Loucy (cell line): ENCODE measurements at regions not wholly inside any gene's neighbourhood (a gene's known extent, or its start where the extent isn't known, plus 50 kb on each side); places are given as distances from the start of the nearest gene placed in this dataset.

Experiments used
- H2AFZ ChIP-seq: fragments of 200-600 bp; sonication (generic); 2 replicates; pipeline ENCODE4 v1.6.0; 2016; ENCODE audit warnings: antibody characterized with exemption, mild to moderate bottlenecking, low read length, moderate library complexity
- H3F3A ChIP-seq: fragments of 200-600 bp; 2 replicates; pipeline ENCODE4 v1.6.0; 2016; ENCODE audit warnings: antibody characterized with exemption, low read depth, mild to moderate bottlenecking
- H3K27me3 ChIP-seq: fragments of 200-600 bp; sonication (generic); 2 replicates; pipeline ENCODE4 v1.6.1; 2014; ENCODE audit warnings: low read length, mild to moderate bottlenecking; ENCODE audit not compliant: insufficient read depth, poor library complexity, severe bottlenecking
- H3K36me3 ChIP-seq: fragments of 200-600 bp; sonication (generic); 2 replicates; pipeline ENCODE4 v1.6.1; 2016; ENCODE audit warnings: low read length; ENCODE audit not compliant: insufficient read depth
- H3K4me1 ChIP-seq: fragments of 200-600 bp; sonication (generic); 2 replicates; pipeline ENCODE4 v1.5.1; 2014; ENCODE audit warnings: low read length, mild to moderate bottlenecking; ENCODE audit not compliant: insufficient read depth, poor library complexity, severe bottlenecking
- H3K4me2 ChIP-seq: fragments of 200-600 bp; sonication (generic); 2 replicates; pipeline ENCODE4 v1.6.0; 2014; ENCODE audit warnings: antibody characterized with exemption, low read length, low read depth, mild to moderate bottlenecking; ENCODE audit not compliant: poor library complexity, severe bottlenecking
- H3K4me3 ChIP-seq: fragments of 200-600 bp; sonication (generic); 2 replicates; pipeline ENCODE4 v1.5.1; 2014; ENCODE audit warnings: low read length, mild to moderate bottlenecking, mixed read lengths; ENCODE audit not compliant: poor library complexity, severe bottlenecking
- H3K79me2 ChIP-seq: fragments of 200-600 bp; sonication (generic); 2 replicates; pipeline ENCODE4 v1.6.1; 2014; ENCODE audit warnings: low read length; ENCODE audit not compliant: insufficient read depth
- H3K9ac ChIP-seq: fragments of 200-600 bp; sonication (generic); 2 replicates; pipeline ENCODE4 v1.6.0; 2014; ENCODE audit warnings: mild to moderate bottlenecking, low read depth, low read length, moderate library complexity; ENCODE audit not compliant: poor library complexity, severe bottlenecking
- H3K9me2 ChIP-seq: fragments of 200-600 bp; sonication (generic); replicated peaks from 2 replicates; pipeline ENCODE4 v1.6.1; 2016; ENCODE audit warnings: low read depth, low read length, mixed read lengths
- H3K9me3 ChIP-seq: fragments of 200-600 bp; sonication (generic); 2 replicates; pipeline ENCODE4 v1.6.1; 2014; ENCODE audit warnings: mild to moderate bottlenecking, antibody characterized with exemption, low read length, low read depth; ENCODE audit not compliant: insufficient read depth
- H4K20me1 ChIP-seq: fragments of 200-600 bp; sonication (generic); 2 replicates; pipeline ENCODE4 v1.6.0; 2014; ENCODE audit warnings: antibody characterized with exemption, low read length, mild to moderate bottlenecking; ENCODE audit not compliant: insufficient read depth, poor library complexity, severe bottlenecking
- EZH2phosphoT487 ChIP-seq: fragments of 200-600 bp; IDR thresholded peaks from 2 replicates; pipeline ENCODE4 v1.6.1; 2018; ENCODE audit warnings: antibody characterized with exemption, mild to moderate bottlenecking, moderate library complexity, borderline replicate concordance
- TF ChIP-seq, protein P1 (sequence below): fragments of 200-600 bp; sonication (generic); conservative IDR thresholded peaks from 2 replicates; pipeline ENCODE4 v1.5.1; 2014; ENCODE audit warnings: mild to moderate bottlenecking, antibody characterized with exemption, low read length

DNA sequence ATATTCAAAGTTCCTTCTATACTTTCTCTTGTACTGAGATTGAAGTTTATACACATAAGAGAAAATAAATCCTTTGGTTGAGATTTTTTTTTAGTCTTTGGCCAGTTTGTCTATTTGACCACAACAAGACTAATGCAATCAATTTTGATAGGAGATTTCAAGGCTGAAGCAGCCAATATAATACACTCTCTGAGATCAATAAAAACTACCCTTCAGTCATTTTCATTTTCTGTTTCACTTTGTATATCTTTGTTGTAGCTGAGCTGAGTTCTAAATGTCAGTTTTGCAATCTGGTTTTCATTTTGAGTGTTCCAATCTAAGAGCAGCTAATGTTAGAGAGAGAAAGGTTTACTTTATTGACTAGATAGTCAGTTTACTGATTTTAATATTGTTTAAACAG, 623.8 kb upstream of the ROBO1 start:
- no peak for TF ChIP-seq EZH2phosphoT487
- Histone ChIP-seq H3K4me3 (no peak overlapping the region), H3K27me3 (no peaks in the 10 kb centered on the region), H3K4me1 (no peaks in the 10 kb centered on the region), H3K9ac (no peak overlapping the region), H3K9me3 (no peaks in the 10 kb centered on the region), H3K9me2 (no peaks in the 10 kb centered on the region), H4K20me1 (no peaks in the 10 kb centered on the region), H2AFZ (no peak overlapping the region), H3K79me2 (no peaks in the 10 kb centered on the region), H3K4me2 (no peak overlapping the region), H3F3A (no peaks in the 10 kb centered on the region), H3K36me3 (no peaks in the 10 kb centered on the region)

GRCh38 chr3:80384811-80385210, 617.0 kb upstream of the ROBO1 start:
- H3F3A ChIP-seq: no peaks in the 10 kb centered on the region
- no peak overlapping the region for H2AFZ ChIP-seq
- no peaks in the 10 kb centered on the region for H3K36me3 ChIP-seq
- no peak overlapping the region for H3K9ac ChIP-seq
- H3K4me3 ChIP-seq: no peak overlapping the region
- no peaks in the 10 kb centered on the region for H3K27me3 ChIP-seq
- H3K4me2 ChIP-seq: no peak overlapping the region
- no peaks in the 10 kb centered on the region for H3K4me1 ChIP-seq
- TF ChIP-seq EZH2phosphoT487: no peak
- TF ChIP-seq, protein P1, sequence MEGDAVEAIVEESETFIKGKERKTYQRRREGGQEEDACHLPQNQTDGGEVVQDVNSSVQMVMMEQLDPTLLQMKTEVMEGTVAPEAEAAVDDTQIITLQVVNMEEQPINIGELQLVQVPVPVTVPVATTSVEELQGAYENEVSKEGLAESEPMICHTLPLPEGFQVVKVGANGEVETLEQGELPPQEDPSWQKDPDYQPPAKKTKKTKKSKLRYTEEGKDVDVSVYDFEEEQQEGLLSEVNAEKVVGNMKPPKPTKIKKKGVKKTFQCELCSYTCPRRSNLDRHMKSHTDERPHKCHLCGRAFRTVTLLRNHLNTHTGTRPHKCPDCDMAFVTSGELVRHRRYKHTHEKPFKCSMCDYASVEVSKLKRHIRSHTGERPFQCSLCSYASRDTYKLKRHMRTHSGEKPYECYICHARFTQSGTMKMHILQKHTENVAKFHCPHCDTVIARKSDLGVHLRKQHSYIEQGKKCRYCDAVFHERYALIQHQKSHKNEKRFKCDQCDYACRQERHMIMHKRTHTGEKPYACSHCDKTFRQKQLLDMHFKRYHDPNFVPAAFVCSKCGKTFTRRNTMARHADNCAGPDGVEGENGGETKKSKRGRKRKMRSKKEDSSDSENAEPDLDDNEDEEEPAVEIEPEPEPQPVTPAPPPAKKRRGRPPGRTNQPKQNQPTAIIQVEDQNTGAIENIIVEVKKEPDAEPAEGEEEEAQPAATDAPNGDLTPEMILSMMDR: no peak
- no peaks in the 10 kb centered on the region for H3K9me3 ChIP-seq
- H3K9me2 ChIP-seq: no peaks in the 10 kb centered on the region
- H4K20me1 ChIP-seq: no peaks in the 10 kb centered on the region
- H3K79me2 ChIP-seq: no peaks in the 10 kb centered on the region

GRCh38 chr3:80374423-80374822, 606.6 kb upstream of the ROBO1 start:
- H3K79me2 ChIP-seq: no peaks in the 10 kb centered on the region
- H3F3A ChIP-seq: no peaks in the 10 kb centered on the region
- H3K4me2 ChIP-seq: no peak overlapping the region
- no peaks in the 10 kb centered on the region for H4K20me1 ChIP-seq
- no peak overlapping the region for H3K4me3 ChIP-seq
- H3K36me3 ChIP-seq: no peaks in the 10 kb centered on the region
- no peaks in the 10 kb centered on the region for H3K27me3 ChIP-seq
- H2AFZ ChIP-seq: no peak overlapping the region
- H3K9ac ChIP-seq: no peak overlapping the region
- no peaks in the 10 kb centered on the region for H3K4me1 ChIP-seq
- H3K9me2 ChIP-seq: no peaks in the 10 kb centered on the region
- no peaks in the 10 kb centered on the region for H3K9me3 ChIP-seq
- no peak for TF ChIP-seq EZH2phosphoT487
- TF ChIP-seq, protein P1: no peak

- no peaks in the 10 kb centered on the region for H3K9me3 ChIP-seq
- no peak overlapping the region for H3K4me2 ChIP-seq
- TF ChIP-seq EZH2phosphoT487: no peak
- TF ChIP-seq, protein P1: no peak
- H3K9ac ChIP-seq: no peak overlapping the region
- H3K4me1 ChIP-seq: no peaks in the 10 kb centered on the region
- no peaks in the 10 kb centered on the region for H3K79me2 ChIP-seq
- no peaks in the 10 kb centered on the region for H4K20me1 ChIP-seq
- H3K27me3 ChIP-seq: no peaks in the 10 kb centered on the region
- H3K4me3 ChIP-seq: no peak overlapping the region
- no peak overlapping the region for H2AFZ ChIP-seq
- no peaks in the 10 kb centered on the region for H3K36me3 ChIP-seq
- H3F3A ChIP-seq: no peaks in the 10 kb centered on the region
- H3K9me2 ChIP-seq: no peaks in the 10 kb centered on the region
These were observed 600.8 kb upstream of the ROBO1 start for GRCh38 chr3:80368616-80369015.
